ENCODE measurements at regions not wholly inside any gene's neighbourhood (a gene's known extent, or its start where the extent isn't known, plus 50 kb on each side); places are given as distances from the start of the nearest gene placed in this dataset.

DNA sequence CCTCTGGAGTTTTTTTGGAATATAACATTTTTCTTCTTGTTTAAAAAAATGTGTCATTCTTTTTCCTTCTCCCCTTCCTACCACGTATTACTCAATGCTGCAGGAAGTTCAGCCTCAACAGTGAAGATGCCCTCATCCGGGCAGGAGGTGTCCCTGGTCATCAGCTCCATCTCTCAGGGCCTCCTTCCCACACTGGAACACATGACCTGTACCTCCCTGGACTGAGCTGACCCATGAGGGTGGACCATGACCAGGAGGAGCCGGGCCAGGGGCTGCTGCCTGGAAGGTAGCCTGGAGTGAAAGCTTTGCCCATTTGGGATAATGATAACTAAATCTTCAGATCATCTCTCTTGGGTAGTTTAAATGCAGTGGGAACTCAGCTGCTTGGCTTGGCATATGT lies 316.5 kb upstream of the ZMIZ1 start:
- DNase-seq (ENCODE audit: low read depth) = no peak
- Histone ChIP-seq H3K27me3 (ENCODE audit: control insufficient read depth, insufficient read depth, low read length) (peaks cover 2% of the 10 kb centered on the region), H3K36me3 (ENCODE audit: control insufficient read depth, insufficient read depth, low read length) (no peaks in the 10 kb centered on the region), H3K4me3 (ENCODE audit: low read depth, low read length) (no peak overlapping the region)
- TF ChIP-seq CTCF (IDR thresholded peaks at IDR 0.05; ENCODE audit: insufficient read depth, low read length, poor library complexity, severe bottlenecking) = no peak

- no peak for DNase-seq (ENCODE audit: low read depth)
- H3K27me3 ChIP-seq (ENCODE audit: control insufficient read depth, insufficient read depth, low read length) = no peaks in the 10 kb centered on the region
- TF ChIP-seq CTCF (IDR thresholded peaks at IDR 0.05; ENCODE audit: insufficient read depth, low read length, poor library complexity, severe bottlenecking) = no peak
- no peaks in the 10 kb centered on the region for H3K36me3 ChIP-seq (ENCODE audit: control insufficient read depth, insufficient read depth, low read length)
- H3K4me3 ChIP-seq (ENCODE audit: low read depth, low read length) = no peak overlapping the region
Measured at GRCh38 chr10:78752708-78753107, 316.1 kb upstream of the ZMIZ1 start.

DNA sequence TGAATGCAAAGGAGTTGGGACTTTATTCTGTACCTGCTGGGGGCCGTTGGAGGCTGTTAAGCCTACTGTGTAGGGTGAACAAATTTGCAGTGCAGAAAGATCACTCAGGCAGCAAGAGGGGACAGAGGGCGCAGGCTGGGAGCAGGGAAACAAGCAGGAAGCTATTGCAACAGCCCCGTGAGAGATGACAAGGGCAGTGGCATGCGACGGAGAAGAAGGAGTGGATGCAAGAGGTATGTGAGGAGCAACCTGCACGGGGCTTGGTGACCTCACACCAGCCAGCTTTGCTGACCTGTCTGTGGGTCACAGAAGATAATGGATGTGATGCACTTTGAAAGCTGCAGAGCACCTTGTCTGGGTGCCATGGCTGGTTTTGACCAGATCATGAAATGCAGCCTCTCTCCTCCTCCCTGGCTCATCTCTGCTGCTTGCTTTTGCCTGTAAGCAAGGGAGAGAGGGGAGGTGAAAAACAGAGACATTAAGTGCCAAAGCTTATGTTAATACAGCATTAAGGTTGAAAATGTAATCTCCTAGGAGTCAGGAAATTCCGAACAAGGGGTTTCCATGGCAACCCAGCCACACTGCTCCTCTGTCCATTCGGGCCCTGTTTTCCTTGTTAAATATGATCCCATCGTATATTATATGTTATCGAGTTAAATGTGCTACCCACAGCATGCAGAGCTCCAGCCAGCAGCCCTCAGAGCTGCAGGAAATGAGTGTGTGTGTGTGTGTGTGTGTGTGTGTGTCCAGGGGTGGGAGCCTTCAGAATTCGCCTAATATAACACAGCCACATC lies 314.3 kb upstream of the ZMIZ1 start:
- no peak for TF ChIP-seq CTCF (IDR thresholded peaks at IDR 0.05; ENCODE audit: insufficient read depth, low read length, poor library complexity, severe bottlenecking)
- H3K27me3 ChIP-seq (ENCODE audit: control insufficient read depth, insufficient read depth, low read length) = no peaks in the 10 kb centered on the region
- no peaks in the 10 kb centered on the region for H3K36me3 ChIP-seq (ENCODE audit: control insufficient read depth, insufficient read depth, low read length)
- H3K4me3 ChIP-seq (ENCODE audit: low read depth, low read length) = no peak overlapping the region
- no peak for DNase-seq (ENCODE audit: low read depth)

GRCh38 chr10:78755063-78755701 lies 313.6 kb upstream of the ZMIZ1 start:
- no peaks in the 10 kb centered on the region for H3K27me3 ChIP-seq (ENCODE audit: control insufficient read depth, insufficient read depth, low read length)
- no peak for TF ChIP-seq CTCF (IDR thresholded peaks at IDR 0.05; ENCODE audit: insufficient read depth, low read length, poor library complexity, severe bottlenecking)
- DNase-seq (ENCODE audit: low read depth) = no peak
- no peaks in the 10 kb centered on the region for H3K36me3 ChIP-seq (ENCODE audit: control insufficient read depth, insufficient read depth, low read length)
- no peak overlapping the region for H3K4me3 ChIP-seq (ENCODE audit: low read depth, low read length)

DNA sequence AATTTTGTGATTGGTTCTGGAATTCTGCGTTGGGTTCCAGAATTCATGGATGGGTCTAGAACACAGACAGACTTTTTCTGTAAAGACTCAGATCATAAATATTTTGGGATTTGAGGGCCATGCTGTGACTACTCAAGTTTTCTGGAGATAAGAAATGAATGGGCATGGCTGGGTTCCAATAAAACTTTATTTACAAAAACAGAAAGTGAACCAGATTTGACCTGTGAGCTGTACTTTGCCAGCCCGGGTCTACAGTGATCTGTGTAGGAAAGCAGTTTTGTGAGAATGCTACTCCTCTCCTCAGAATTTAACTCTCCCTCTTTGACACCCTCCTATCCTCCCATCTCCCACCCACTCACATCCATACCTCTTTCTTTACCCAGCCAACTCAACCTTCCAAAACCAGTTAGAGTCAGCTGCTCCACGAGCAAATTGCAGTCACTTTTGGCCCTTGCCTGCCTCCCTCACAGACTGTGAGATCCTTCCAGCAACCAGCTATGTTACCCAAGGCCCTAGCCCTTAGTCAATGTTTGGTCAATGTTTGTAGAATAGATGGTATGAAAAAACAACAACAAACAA lies 312.8 kb upstream of the ZMIZ1 start:
- Histone ChIP-seq H3K27me3 (ENCODE audit: control insufficient read depth, insufficient read depth, low read length) (no peaks in the 10 kb centered on the region), H3K4me3 (ENCODE audit: low read depth, low read length) (no peak overlapping the region), H3K36me3 (ENCODE audit: control insufficient read depth, insufficient read depth, low read length) (no peaks in the 10 kb centered on the region)
- TF ChIP-seq CTCF (IDR thresholded peaks at IDR 0.05; ENCODE audit: insufficient read depth, low read length, poor library complexity, severe bottlenecking) = no peak
- no peak for DNase-seq (ENCODE audit: low read depth)
